T-helper 17 cell (primary cell): ENCODE measurements at regions not wholly inside any gene's neighbourhood (a gene's known extent, or its start where the extent isn't known, plus 50 kb on each side); places are given as distances from the start of the nearest gene placed in this dataset.
"Not testable (repeated sequence)": the region's sequence is repeated elsewhere in the genome, so short reads cannot be mapped to it uniquely, and the experiment has no call there.

Experiments used
- ATAC-seq: fragments of 150-1000 bp; cut with Tn5 transposase; 2 replicates; pipeline ENCODE4 v1.10.0; 2021; ENCODE audit warnings: mild to moderate bottlenecking, moderate library complexity
- DNase-seq, 3 donors: peaks; one replicate each; pipeline versions ENCODE4 v3.0.0 to v3.0.0-alpha.2; 2020 to 2021
- H3K9me3 ChIP-seq: one replicate; pipeline ENCODE4 v1.7.0; 2013; ENCODE audit warnings: low read length, mild to moderate bottlenecking; ENCODE audit not compliant: control insufficient read depth, poor library complexity, severe bottlenecking
- H3K27ac Mint-ChIP-seq: one replicate; pipeline ENCODE4 v1.8.0; 2022; ENCODE audit warnings: mild to moderate bottlenecking, moderate library complexity, mixed read lengths
- H3K27me3 Mint-ChIP-seq: one replicate; pipeline ENCODE4 v1.8.0; 2022; ENCODE audit warnings: mixed read lengths
- H3K36me3 Mint-ChIP-seq: one replicate; pipeline ENCODE4 v1.8.0; 2022; ENCODE audit warnings: low read depth, mixed read lengths
- H3K4me1 Mint-ChIP-seq: one replicate; pipeline ENCODE4 v1.8.0; 2022; ENCODE audit warnings: mild to moderate bottlenecking, mixed read lengths
- H3K4me3 Mint-ChIP-seq: one replicate; pipeline ENCODE4 v1.8.0; 2022; ENCODE audit warnings: mild to moderate bottlenecking, moderate library complexity, mixed read lengths

- Mint-ChIP-seq H3K27ac (no peak overlapping the region), H3K27me3 (peaks cover 50% of the 10 kb centered on the region), H3K36me3 (peaks cover 2% of the 10 kb centered on the region), H3K4me3 (no peak overlapping the region), H3K4me1 (peaks cover 2% of the 10 kb centered on the region)
- H3K9me3 ChIP-seq: no peaks in the 10 kb centered on the region
- ATAC-seq (no peak), DNase-seq (no peak)
Observed at GRCh38 chr7:131633342-131633843, 77.0 kb upstream of the PODXL start.

DNA sequence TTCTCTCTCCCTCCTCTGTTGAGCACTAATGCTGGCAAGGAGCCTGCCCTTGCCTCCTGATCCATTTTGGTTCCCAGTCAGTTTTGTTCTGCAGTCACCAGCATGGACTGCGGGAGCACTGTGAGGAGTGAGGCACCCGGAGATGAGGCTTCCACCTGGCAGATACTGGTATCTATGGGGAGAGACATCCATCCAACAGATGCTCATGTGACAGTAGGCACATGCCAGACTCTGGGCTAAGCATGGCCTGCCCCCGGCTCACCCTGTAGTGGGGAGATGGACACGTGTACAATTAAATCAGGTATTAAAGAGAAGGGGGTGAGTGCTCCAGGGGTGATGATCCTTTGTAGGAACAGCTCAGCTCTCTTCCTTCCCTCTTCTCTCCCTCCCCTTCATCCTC, 74.0 kb upstream of the PODXL start:
- ATAC-seq: no peak
- Mint-ChIP-seq H3K27me3 (peaks cover 44% of the 10 kb centered on the region), H3K4me1 (peaks cover 2% of the 10 kb centered on the region), H3K36me3 (peaks cover 2% of the 10 kb centered on the region), H3K27ac (no peak overlapping the region), H3K4me3 (no peak overlapping the region)
- no peak for DNase-seq
- H3K9me3 ChIP-seq: no peaks in the 10 kb centered on the region

DNA sequence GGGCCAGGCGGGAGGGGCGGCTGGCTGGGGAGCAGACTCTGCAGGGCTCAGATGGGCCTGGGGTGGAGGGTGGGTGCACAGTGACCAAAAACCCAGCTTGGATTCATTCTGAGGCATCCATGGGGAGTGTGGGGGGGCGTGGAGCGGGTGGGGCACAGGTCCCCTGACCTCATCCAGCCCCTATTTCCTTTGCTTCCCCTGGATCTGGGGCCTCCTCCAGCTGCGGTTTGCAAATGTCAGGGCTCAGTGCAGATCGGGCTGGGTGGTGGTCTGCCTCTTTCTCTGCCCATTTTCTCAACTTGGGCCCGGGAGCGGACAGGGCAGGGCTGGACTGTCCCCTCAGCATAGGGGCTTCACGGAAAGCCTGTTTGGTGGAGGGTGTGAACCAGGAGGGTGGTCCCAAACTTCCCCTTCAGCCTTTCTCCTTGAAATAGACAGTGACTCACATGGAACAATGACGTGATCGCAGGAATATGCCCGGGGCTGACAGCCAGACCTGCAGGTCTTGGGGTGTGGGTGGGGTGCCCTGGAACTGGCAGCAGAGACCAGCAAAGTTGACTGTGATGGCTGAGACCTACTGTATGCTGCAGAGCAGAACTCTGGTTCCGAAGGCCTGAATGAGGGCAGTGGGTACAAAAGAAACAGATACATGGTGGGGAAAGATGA, 72.9 kb upstream of the PODXL start:
- H3K36me3 Mint-ChIP-seq: peaks cover 2% of the 10 kb centered on the region
- H3K27ac Mint-ChIP-seq: no peak overlapping the region
- DNase-seq: no peak
- ATAC-seq: no peak
- H3K9me3 ChIP-seq: no peaks in the 10 kb centered on the region
- peaks cover 2% of the 10 kb centered on the region for H3K4me1 Mint-ChIP-seq
- H3K4me3 Mint-ChIP-seq: no peak overlapping the region
- H3K27me3 Mint-ChIP-seq: peaks cover 44% of the 10 kb centered on the region

DNA sequence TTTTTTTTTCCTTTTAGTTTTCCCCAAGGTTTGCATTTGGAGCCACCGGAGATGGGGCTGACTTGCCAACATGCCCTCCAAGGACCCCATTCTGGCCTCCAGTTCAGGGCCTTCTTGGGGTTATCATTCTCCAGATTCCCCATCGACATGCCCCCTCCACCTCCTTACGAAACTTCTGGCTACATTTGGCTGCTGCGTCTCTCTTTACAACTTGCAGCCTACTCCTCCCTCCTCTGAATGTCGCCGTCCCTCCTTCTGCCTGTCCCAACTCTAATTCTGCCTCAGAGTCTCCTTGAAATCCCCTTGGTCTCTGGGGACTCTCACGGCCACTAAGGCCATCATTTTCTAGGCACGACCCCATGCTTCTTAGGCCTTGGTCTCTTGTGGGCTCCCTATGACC, 72.2 kb upstream of the PODXL start:
- no peaks in the 10 kb centered on the region for H3K9me3 ChIP-seq
- Mint-ChIP-seq H3K27me3 (peaks cover 47% of the 10 kb centered on the region), H3K27ac (no peak overlapping the region), H3K4me1 (peaks cover 2% of the 10 kb centered on the region), H3K4me3 (no peak overlapping the region), H3K36me3 (peaks cover 2% of the 10 kb centered on the region)
- ATAC-seq: no peak
- DNase-seq: no peak

DNA sequence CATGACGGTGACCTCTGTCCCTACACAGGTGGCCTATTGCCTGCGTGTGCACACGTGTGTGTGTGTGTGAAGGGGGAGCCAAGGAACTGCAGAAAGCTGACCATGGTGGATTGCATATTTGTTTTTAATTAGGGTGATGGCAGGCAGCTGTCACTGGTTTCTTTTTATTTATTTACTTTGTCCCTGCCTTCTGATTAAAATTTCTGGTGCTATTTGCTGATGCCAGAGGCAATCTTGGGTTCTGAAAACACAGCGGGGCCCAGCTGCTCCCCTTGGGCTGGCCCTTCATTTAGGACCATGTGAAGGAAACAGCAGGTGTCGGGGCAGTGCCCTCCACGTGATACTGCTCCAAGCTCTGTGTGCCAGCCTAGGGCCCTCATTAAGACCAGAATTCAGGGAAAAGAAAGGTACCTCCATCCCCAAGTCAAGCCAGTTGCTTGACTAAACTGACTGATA, 71.3 kb upstream of the PODXL start:
- Mint-ChIP-seq H3K27ac (no peak overlapping the region), H3K4me3 (no peak overlapping the region), H3K27me3 (peaks cover 47% of the 10 kb centered on the region), H3K36me3 (peaks cover 2% of the 10 kb centered on the region), H3K4me1 (peaks cover 2% of the 10 kb centered on the region)
- ATAC-seq (no peak), DNase-seq (no peak)
- H3K9me3 ChIP-seq: no peaks in the 10 kb centered on the region

- H3K27ac Mint-ChIP-seq: no peak overlapping the region
- peaks cover 2% of the 10 kb centered on the region for H3K4me1 Mint-ChIP-seq
- no peak for ATAC-seq
- H3K4me3 Mint-ChIP-seq: no peak overlapping the region
- DNase-seq: no peak
- H3K9me3 ChIP-seq: no peaks in the 10 kb centered on the region
- H3K27me3 Mint-ChIP-seq: peaks cover 49% of the 10 kb centered on the region
- peaks cover 2% of the 10 kb centered on the region for H3K36me3 Mint-ChIP-seq
Observed at GRCh38 chr7:131626643-131627042, 70.2 kb upstream of the PODXL start.

DNA sequence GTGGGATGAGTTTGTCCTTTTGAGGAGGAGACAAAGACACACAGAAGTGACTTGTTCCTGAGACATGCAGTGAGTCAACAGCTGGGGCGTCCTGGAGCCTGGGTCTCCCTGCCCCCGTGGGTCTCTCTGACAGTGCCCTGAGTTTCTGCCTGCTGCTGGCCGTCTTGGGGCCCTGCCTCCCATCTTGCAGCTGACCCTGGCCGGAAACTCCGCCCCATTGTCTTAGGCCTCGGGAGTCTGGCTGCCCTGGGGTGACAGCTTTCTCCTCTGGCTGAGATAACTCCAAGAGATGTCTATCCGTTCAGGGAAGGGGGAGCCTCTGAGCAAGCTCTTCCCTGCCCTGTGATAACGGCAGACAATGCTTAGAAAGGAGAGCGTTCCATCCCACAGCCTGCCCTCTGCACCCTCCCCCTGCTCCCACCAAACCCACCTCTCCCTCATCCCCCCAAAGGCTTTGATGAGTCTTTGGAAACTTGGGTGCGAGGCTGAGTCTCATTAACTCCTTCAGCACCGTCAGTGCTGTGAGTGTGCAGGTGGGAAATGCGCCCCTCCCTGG, 69.5 kb upstream of the PODXL start:
- peaks cover 5% of the 10 kb centered on the region for H3K4me1 Mint-ChIP-seq
- no peaks in the 10 kb centered on the region for H3K9me3 ChIP-seq
- H3K36me3 Mint-ChIP-seq: peaks cover 2% of the 10 kb centered on the region
- no peak overlapping the region for H3K27ac Mint-ChIP-seq
- ATAC-seq (no peak), DNase-seq (no peak)
- H3K4me3 Mint-ChIP-seq: no peak overlapping the region
- peaks cover 44% of the 10 kb centered on the region for H3K27me3 Mint-ChIP-seq

- H3K27ac Mint-ChIP-seq, H3K9me3 ChIP-seq, H3K4me3 Mint-ChIP-seq, H3K36me3 Mint-ChIP-seq, H3K4me1 Mint-ChIP-seq, DNase-seq, ATAC-seq: not testable (repeated sequence)
- H3K27me3 Mint-ChIP-seq: peaks cover 40% of the 10 kb centered on the region
Observed at GRCh38 chr7:131625345-131625744, 68.9 kb upstream of the PODXL start.

- Mint-ChIP-seq H3K27ac (no peak overlapping the region), H3K4me3 (no peak overlapping the region), H3K36me3 (peaks cover 2% of the 10 kb centered on the region), H3K4me1 (peaks cover 7% of the 10 kb centered on the region), H3K27me3 (peaks cover 36% of the 10 kb centered on the region)
- ATAC-seq (no peak), DNase-seq (no peak)
- no peaks in the 10 kb centered on the region for H3K9me3 ChIP-seq
Observed at GRCh38 chr7:131624536-131624935, 68.1 kb upstream of the PODXL start.

- Mint-ChIP-seq H3K4me3 (no peak overlapping the region), H3K36me3 (peaks cover 2% of the 10 kb centered on the region), H3K4me1 (peaks cover 11% of the 10 kb centered on the region), H3K27me3 (peaks cover 32% of the 10 kb centered on the region), H3K27ac (no peak overlapping the region)
- ATAC-seq (no peak), DNase-seq (no peak)
- H3K9me3 ChIP-seq: no peaks in the 10 kb centered on the region
Observed at GRCh38 chr7:131623154-131623553, 66.7 kb upstream of the PODXL start.

GRCh38 chr7:131621652-131622051, 65.2 kb upstream of the PODXL start:
- ATAC-seq (no peak), DNase-seq (no peak)
- peaks cover 13% of the 10 kb centered on the region for H3K4me1 Mint-ChIP-seq
- no peaks in the 10 kb centered on the region for H3K9me3 ChIP-seq
- no peak overlapping the region for H3K27ac Mint-ChIP-seq
- peaks cover 2% of the 10 kb centered on the region for H3K36me3 Mint-ChIP-seq
- no peak overlapping the region for H3K4me3 Mint-ChIP-seq
- H3K27me3 Mint-ChIP-seq: peaks cover 42% of the 10 kb centered on the region

- Mint-ChIP-seq H3K27ac (no peak overlapping the region), H3K4me1 (peaks cover 13% of the 10 kb centered on the region), H3K36me3 (peaks cover 2% of the 10 kb centered on the region), H3K27me3 (peaks cover 40% of the 10 kb centered on the region), H3K4me3 (no peak overlapping the region)
- H3K9me3 ChIP-seq: no peaks in the 10 kb centered on the region
- DNase-seq (no peak), ATAC-seq (no peak)
Observed at GRCh38 chr7:131620673-131621609, 64.5 kb upstream of the PODXL start.
